HG03175 (cell line): ENCODE measurements at regions not wholly inside any gene's neighbourhood (a gene's known extent, or its start where the extent isn't known, plus 50 kb on each side); places are given as distances from the start of the nearest gene placed in this dataset.

Experiments
- ATAC-seq: cut with Tn5 transposase; IDR thresholded peaks from one replicate; pipeline ENCODE4 v1.9.1; 2021; ENCODE audit warnings: mild to moderate bottlenecking, moderate library complexity; ENCODE audit not compliant: unreplicated experiment

DNA sequence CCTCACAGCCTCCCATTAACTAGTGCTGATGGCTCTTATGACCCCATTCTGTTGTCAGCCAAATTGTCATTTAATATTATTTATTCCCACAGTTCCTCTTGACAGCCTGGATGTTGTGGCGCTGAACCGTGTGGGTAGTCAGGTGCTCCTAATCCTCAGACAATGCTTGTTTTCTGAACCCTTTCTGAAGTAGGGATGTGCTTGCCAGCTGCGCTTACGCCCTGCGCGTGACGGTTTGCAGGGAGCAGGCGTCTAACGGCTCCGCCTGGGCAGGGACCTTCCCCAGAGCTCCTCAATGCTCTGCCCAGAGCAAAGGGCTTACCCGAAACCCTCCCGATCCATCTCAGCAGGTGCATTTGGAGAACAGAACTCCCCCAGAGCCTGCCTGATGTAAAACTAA, 358.2 kb upstream of the MYT1L start:
- no peak for ATAC-seq

DNA sequence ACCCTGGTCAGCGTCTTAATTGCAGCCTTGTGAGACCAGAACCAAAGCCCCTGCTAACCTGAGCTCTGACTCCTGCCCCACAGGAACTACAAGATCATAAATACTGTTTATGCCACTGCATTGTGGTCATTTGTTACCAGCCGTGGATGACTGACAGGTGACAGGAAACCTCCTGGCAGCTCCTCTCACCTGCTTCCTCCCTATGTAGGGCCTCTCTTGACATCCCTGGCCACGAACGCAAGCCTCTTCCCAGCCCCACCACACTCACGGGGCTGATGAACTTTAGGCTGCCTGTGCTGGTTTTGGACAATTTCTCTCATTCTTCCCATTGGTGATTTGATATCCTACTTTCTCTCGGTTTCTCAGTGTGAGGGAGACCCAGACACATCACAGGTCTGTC, 357.2 kb upstream of the MYT1L start:
- no peak for ATAC-seq

DNA sequence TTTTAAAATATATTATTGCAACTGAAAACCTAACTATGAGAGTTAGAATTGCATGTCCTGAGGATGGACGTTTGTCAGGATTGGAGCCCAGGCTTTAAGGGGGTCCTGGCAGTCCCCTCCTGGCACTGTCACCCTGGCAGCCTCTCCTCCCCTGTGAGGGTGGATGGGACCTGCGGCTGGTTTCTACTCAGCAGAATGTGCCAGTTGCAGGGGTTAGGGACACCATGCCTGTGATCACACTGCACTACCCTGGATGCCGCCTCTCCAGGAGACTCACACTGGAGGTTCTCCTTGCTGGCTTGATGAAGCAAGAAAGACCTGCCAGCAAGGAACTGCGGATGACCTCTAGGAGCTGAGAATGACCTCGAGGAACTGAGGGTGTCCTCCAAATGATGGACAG, 356.7 kb upstream of the MYT1L start:
- no peak for ATAC-seq

DNA sequence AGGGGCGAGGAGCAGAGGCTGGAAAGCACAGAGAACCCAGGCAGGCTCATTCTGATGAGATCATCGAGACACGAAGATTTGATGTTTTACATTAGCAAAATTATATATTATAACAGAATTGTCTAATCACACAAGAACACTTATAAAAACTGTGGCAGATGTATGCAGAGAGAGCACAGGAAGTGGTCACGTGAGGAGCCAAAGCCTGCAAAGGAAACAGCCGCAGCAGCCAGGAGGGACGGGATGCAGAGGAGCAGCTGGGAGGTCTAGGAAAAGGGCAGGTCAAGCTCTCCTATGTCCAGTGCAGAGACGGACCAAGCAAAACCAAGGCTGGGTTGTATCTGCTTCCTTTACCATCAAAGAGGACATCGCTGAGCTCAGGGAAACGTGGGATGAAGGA, 355.1 kb upstream of the MYT1L start:
- ATAC-seq, result no peak

DNA sequence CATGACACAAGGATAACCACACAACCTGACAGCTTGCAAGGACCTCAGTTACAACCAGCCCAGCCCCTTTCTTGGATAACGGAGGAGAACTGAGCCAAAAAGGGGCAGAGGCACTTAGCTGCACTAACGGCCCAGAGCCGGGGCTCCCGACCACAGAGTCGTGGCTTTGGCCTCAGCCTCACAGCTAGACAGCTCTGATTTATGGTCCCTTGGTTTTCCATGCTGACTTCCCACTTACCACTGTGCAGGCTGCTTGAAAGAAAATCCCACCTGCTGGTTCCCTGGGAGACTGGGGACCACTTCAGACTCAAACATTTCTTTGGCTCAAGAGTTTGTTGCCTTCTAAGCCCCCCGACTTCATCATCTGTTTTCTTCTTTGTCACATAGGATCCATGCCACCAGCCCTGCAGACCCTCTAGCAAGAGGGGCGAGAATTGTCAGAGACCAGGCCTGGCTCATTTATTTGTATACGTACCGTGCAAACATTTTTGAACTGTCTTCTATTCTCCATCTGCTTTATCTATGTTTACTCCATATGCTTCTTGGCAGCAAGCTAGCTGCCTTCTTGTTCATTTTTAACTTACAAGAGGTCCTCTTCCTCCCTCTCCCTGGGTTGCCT, 352.6 kb upstream of the MYT1L start:
- ATAC-seq, result no peak

DNA sequence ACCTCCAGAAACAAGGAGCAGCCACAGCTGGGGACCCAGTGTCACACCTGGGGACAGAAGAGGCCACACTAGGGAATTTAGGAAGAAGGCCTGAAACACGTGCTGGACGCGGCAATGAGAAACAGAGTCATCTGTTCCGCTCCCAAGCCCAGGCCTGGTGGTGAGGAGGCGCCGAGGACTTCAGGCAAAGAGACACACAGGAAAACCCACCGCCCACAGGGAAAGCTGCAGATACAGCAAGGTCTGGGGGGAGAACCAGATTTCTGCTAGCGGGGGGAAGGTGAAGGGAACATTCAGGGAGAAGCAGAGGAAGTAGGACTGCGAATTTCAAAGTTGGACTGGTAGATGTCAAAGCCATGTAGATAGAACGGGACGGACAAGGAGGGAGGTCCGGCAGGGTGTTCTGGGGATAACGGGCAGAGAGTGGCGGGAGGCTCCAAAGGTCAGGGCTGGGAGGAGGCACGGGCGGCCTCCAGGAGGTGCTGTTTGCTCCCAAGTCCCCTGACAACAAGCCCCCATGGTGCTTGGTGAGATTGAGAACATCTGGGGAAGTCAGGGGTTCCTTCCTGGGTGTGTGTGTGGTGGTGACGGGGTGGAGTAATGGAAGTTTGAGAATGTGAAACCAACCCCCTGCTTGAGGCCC, 351.7 kb upstream of the MYT1L start:
- no peak for ATAC-seq

DNA sequence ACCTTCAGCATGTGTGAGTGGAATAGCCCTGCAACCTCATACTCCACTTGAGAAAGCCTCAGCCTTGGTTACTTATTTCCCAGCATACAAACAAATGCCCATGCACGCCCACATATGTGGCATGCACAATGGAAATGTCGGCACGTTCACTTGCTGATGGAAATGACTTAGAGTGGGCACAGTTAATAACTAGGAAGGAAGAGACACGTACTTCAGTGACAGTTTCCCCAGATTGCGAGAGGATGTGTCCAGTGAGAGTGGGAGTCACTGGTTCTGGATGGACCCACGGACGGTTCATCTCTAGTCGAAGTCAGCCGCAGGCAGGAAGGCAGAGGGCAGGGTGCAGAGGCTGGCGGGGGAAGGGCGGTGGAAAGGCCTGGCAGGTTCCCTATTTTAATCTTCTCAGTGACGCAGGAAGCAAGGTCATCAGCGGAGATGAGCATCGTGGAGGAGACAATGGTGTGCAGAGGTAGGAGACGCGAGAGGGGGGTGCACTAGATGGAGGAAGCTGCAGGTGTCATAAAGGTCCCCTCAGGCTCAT, 350.7 kb upstream of the MYT1L start:
- no peak for ATAC-seq

DNA sequence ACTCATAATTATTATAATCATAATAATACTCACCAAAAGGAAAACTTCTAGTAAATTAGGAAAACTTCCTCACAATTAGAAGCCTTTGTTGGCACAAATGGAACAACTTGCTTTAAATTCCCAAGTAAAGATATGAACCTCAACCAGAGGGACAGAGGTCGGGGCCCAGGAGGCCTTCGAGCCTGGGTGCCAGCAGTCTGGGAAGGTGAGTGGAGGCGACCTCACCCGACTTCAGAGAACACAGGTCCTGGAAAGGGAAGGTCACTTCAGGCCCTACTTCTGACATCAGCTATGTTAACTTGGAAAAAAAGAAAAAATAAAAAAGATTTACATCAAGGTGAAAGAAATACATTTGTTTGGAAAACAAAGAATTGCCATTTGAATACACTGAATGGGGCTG, 350.0 kb upstream of the MYT1L start:
- ATAC-seq, result no peak

DNA sequence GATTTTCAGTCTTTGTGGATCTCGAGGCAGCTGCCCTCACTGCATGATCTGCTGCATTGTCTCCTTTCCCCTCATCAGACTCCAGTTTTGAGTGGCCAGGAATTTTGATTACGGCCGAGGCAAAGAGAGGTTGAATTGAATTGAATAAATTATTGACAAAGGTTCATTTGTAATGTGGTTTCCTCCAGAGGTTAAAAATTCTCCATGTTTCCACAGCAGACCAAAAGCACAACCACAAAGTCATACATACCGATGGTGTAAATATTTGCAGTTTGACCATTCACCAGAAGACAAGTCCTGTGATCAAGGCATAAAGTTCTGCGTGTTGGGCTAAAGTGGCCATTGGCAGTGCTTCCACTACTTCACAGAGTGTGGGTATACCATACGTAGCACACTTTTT, 343.8 kb upstream of the MYT1L start:
- ATAC-seq, result no peak

DNA sequence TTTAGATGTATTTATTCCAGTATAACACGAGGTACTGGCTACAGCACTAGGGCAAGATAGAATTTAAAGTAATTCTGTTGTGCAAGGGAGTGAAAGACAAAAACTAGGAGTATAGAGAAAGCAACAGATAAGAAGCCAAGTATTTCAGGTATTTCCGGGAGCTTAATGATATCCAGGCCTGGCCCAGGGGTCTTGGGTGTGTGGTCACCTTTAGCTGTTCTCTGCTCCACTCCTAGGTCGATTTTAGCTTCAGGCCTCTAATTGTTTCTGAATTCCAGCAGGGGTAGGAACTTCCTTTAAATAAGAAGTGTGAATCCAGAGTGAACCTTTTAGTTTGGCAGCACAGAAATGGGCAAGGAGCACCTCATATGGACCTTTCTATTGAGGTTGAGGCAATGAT, 342.3 kb upstream of the MYT1L start:
- ATAC-seq, result no peak

DNA sequence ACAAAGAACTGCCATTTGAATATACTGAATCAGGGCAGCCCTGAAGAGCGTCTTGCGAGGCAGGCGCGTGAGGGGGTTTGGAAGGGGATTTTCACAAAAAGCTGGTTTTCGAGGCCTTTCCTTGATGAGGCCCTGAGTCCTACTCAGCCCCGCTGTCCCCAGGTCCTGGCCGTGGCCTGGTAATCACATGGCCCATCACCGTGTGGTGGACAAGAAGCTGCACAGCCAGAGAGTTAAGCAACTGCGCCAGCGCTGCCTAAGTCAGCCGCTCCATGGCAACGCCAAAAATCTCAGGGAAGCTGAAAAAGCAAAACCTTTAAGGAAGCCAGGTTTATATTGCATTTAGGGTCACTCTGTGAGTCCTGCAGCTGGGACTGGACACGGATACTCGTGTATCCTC, 341.2 kb upstream of the MYT1L start:
- no peak for ATAC-seq

DNA sequence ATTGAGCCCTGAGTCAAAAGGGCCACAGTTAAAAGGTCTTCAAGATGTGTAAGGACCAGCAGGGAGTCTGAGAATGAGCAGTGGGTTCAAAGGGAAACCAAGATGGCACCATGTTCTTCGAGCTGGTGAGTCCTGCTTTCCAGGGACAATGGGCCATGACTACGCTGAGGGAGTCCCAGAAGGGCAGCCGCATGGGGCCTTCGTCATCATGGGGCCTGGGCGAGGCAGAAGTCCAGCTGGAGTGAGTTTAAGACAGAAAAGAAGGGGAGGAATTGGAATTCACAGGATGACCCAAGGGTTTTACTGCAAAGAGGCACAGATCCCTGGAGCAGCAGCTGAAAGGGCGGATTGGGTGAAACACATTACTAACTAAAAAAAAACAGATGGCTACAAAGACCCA, 340.8 kb upstream of the MYT1L start:
- ATAC-seq, result no peak

DNA sequence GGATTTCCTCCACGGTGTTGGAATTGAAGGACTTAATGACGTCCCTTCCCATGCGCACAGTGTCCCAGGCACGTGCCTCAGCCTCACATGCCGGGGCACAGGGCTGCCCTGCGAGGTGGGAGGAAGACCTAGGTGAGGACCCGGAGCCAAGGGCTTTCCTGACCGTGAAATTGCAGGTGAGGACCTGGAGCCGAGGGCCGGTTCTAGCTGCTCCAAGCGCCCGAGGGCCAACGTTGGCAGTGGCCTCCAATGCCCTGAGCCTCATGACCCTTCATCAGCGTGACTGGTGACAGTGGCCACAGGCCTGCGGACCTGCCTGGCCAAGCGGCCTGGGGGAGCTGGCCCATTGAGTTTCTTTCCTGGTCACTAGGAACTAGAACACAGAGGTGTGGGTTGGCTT, 338.2 kb upstream of the MYT1L start:
- no peak for ATAC-seq

DNA sequence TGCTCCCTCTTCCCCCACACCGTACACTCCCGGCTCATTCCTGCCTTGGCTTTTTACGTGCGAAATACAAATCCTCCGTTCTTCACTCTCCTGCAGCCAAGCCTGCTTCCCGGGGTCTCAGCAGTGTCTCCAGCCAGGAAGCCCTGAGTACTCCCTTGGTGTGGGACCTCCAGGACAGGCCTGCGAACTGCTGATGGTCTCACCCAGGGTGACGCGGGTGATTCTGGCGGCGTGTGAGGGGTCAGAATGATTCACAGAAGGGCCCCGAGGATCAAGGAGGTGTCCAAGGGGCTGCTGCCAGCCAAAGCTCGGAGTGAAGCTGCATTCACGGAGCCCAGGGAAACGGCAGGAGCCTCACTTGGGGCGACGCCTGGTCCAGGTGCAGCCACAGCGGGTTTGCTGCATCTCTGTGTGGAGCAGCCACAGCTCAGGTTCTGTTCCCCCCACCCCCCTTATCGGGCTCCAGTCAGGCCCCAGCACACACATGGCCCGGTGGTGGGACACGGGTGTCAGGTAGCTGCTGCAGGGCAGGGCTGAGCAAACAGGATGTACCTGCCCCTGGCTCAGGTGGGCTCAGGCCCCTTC, 337.7 kb upstream of the MYT1L start:
- ATAC-seq, result no peak

DNA sequence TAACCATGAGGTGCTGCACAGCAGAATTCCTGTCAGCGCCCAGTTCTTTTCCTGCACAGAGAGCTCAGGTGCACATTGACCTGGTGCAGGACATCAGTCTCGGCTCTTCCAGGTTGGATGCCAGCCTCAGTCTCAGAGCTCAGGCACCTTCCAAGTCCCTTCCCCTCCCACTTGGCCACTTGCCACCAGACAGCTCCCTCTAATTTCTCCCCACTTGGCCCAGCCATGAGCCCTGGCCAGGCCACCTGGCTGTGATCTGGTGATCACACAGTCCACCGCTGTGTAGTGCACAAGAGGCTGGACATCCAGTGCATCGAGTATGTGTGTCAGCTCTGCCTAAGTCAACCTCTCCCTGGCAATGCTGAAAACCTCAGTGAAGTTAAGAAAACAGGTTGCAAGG, 336.6 kb upstream of the MYT1L start:
- ATAC-seq, result no peak

DNA sequence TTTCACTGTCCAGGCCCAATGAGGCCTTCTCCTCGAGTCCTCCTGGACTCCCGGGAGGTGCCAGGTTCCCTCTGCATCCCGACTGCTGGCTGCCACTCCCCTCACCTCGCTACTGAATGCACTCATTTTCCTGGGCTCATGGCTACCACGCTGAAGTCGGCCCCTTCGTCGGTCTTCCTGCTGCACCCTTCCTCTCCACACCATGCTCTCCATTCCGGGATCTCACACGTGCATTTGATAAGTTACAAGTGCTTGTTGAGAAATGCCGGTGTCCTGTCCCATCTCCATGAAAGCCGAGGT, 334.7 kb upstream of the MYT1L start:
- no peak for ATAC-seq

DNA sequence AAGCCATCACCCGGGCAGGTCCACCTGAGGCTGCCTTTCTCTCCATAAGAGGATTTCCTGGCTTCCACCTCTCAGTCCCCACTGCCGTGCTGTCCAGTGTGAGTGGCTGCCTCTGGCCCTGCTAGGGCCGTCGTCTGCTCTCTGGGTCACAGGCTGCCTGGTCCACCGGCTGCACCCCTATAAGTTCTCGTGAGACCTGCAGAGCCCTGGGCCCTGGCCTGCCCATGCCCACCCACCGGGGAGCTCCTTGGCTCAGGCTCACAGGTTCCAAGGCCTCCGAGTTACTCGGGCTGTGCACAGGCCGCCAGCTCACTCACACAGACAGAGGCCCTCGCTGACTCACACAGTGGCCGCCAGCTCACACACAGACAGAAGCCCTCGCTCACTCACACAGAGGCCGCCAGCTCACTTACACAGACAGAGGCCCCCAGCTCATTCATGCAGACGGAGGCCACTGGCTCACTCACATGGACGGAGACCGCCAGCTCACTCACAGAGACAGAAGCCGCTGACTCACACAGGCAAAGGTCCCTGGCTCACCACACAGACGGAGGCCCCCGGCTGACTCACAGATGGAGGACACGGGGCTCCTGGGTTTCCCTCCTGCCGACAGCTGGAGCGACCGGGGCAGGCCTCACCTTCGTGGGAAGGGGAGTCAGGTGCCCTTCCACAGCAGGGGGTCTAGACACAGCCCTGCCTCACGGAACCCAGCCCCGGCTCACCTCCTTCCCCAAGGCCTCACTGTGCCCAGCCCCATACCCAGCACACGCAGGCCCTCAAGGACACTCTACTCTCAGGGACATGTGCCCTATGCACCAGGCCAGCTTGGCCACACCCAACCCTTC, 334.1 kb upstream of the MYT1L start:
- no peak for ATAC-seq

DNA sequence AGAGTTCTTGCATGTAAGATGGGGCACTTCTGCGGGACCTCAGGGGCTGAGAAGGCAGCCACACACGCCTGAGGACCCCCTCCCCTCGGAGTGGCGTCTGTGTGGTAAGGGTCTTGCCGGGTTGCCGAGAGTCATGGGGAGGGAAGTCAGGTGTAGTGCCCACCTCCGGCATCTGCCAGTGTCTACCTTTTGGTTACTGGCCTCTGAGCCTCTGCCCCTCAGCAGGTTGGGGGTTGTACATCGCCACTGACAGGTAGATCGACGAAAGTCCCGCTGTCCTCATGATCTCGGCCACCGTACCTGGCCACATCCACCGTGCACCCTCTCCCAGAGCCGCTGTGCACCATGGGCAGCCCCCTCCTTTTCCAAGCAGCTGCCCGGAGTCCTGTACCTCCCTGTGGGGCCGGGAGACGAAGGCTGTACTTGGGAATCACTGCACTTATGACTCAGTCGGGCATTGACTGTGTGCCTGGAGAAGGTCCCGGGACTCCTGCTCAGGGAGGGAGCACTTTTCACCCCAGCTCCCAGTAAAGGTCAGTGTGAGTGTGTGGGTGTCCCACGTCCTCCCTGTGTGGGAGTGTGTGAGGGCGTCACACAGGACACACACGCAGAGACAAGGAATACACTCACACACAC, 332.4 kb upstream of the MYT1L start:
- ATAC-seq, result no peak

DNA sequence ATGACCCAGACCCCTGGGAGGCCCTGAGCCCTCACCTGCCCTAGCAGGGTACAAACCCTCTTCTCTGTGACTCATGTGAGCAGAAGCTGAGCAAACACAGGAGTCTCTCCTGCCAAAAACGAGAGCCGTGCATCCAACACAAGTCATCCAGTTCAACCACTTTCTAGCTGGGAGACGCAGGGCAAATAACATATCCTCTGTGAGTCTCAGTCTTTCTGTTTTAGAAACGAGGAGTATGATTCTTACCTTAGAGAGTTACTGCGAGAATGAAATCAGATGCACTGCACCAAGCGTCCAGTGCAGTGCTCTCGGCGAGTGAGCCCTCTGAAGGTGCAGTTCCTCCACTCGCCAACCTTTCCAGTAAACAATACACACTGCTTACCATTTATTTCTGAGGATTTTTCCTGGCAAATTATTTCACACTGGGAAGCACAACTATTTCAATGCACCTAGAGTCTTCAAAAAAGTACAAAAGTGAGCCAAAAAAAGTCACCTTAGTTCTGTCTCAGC, 331.8 kb upstream of the MYT1L start:
- ATAC-seq, result no peak

DNA sequence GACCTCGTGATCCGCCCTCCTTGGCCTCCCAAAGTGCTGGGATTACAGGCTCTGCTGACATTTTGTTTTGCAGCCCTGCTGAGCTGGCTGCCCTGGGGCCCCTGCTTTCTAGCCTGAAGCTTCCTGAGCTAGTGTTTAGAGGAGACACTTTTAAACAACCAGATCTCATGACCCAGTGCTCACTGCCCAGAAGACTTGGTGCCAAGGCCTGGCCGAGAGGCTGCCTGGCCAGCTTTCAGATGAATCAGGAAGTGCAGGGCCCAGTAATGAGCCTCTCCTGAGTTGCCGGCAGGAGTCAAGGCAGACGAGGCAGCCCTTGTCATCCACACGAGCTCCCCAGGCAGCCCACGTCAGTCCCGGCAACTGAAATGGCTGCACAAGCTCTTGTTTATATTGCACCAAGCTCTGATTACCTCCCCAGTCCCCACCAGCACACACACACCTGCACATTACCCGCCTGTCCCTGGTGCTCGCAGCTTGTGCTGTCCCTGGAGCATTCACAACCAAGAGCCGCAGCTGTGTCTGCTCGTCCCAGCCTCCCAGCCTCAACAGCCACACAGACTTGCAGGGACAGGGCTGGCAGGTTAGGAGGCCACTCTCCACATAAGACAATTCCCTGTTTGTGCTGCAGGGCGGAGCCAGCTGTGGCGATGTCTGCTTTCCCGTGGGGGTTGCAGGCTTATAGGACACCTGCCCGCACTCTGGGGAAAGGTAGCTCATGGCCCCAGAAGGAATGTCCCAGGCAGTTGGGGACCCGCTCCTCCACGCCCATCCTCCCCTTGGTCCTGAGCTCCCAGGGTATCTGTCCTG, 331.2 kb upstream of the MYT1L start:
- ATAC-seq, result no peak
